Cardiac fibroblast (primary cell): ENCODE measurements at regions not wholly inside any gene's neighbourhood (a gene's known extent, or its start where the extent isn't known, plus 50 kb on each side); places are given as distances from the start of the nearest gene placed in this dataset.
"Not testable (repeated sequence)": the region's sequence is repeated elsewhere in the genome, so short reads cannot be mapped to it uniquely, and the experiment has no call there.

Experiments used
- DNase-seq, 2 donors: peaks; one replicate each; pipeline versions ENCODE4 v3.0.0 to v3.0.0-alpha.2; 2010; ENCODE audit warnings: low read depth in 2 of 2
- H3K4me3 ChIP-seq, 2 donors: replicated peaks in 1 of 2; 1 replicate in 1 of 2; 2 replicates in 1 of 2; pipeline ENCODE4 v1.5.1; 2011; ENCODE audit warnings: low read depth in 2 of 2, low read length in 2 of 2, mild to moderate bottlenecking in 2 of 2, moderate library complexity in 1 of 2
- TF ChIP-seq, protein P1 (sequence below): IDR thresholded peaks from one replicate; pipeline ENCODE4 v1.5.1; 2011; ENCODE audit warnings: low read depth, mild to moderate bottlenecking, low read length, inconsistent platforms

DNA sequence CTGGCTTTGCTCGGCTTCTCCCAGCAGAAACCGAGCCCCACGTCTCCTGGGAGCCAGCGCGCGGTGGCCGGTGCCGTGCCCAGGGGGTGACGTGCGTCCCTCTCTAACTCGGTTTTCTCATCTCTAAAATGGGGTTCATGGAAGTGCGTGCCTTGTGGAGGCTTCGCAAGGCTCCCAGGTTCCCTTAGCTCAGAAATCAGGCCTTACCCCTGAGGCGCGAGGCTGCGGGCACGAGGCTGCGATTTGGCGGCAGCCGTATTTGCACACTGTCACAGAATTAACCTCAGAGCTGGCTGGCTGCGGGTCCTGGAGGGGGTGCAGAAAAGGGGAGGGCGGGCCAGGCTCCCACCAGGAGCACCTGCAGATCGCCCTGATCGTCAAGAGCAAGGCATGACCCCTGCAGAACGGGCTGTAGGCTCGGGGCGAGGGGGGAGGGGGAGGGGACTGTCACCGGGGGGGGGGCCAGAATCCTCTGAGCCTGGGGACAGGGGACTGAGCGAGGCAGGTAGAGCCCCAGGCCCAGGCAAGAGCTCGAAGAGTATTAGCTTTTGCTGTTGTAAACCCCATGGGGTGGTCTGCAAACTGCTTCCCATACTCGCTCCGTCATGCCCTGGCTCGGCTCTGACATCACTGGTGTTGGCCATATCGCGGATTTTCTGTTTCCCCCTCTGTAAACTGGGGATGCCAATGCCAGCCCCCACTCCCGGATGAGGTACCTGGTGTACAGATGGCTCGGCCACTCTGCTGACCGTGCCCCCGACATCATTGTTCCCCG is 62.2 kb downstream of the CCNE1 start:
- no peak for DNase-seq
- H3K4me3 ChIP-seq, result no peak overlapping the region
- TF ChIP-seq, protein P1, sequence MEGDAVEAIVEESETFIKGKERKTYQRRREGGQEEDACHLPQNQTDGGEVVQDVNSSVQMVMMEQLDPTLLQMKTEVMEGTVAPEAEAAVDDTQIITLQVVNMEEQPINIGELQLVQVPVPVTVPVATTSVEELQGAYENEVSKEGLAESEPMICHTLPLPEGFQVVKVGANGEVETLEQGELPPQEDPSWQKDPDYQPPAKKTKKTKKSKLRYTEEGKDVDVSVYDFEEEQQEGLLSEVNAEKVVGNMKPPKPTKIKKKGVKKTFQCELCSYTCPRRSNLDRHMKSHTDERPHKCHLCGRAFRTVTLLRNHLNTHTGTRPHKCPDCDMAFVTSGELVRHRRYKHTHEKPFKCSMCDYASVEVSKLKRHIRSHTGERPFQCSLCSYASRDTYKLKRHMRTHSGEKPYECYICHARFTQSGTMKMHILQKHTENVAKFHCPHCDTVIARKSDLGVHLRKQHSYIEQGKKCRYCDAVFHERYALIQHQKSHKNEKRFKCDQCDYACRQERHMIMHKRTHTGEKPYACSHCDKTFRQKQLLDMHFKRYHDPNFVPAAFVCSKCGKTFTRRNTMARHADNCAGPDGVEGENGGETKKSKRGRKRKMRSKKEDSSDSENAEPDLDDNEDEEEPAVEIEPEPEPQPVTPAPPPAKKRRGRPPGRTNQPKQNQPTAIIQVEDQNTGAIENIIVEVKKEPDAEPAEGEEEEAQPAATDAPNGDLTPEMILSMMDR, result no peak

DNA sequence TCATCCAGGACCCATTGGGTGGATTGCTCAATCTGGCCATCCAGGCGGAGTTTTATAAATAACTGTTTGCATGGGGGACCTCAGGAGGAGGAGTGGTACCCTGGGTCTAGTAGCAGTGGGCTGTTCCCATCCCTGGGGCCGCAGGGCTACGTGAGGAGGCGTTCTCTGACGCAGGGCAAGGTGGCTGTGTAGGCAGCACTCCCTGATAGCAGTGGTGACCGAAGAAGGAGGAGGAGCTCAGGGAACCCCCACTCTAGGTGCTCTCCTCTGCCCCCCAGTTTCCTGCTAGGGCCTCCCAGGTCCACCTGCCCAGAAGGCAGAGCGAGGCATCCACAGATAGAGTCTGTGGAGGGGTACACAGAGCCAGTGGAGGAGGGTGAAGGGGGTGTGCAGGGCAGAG is 64.1 kb downstream of the CCNE1 start:
- TF ChIP-seq, protein P1, result no peak
- DNase-seq, result no peak
- no peak overlapping the region for H3K4me3 ChIP-seq

DNA sequence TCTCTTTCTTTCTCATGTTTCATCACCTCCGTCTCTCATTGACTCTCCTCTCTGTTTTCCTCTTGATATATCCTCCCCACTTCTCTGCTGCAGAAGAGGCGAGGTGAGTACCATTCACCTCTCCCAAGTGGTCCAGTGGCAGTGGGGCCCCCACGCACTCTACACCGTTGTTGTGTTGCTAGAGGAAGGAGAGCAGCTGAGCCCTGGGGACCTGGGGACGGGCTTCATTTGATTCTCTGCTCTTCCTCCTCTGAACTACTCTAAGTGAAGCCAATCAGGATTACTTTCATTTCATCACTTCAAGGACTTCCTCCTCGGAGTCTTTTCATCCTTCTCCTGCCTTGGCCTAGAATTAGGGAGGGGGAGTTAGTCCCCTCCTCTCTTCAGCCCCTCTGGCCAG is 64.6 kb downstream of the CCNE1 start:
- TF ChIP-seq, protein P1, result no peak
- no peak for DNase-seq
- H3K4me3 ChIP-seq, result no peak overlapping the region

DNA sequence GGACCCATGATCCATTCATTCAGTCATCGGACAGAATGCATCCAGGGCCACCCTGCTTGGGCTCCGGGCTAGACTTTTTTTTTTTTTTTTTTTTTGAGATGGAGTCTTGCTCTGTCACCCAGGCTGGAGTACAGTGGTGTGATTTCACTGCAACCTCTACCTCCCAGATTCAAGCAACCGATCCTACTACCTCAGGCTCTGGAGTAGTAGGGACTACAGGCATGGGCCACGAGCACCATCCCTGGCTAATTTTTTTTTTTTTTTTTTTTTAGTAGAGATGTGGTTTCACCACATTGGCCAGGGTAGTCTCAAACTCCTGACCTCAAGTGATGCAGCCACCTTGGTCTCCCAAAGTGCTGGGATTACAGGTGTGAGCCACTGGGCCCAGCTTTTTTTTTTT is 65.1 kb downstream of the CCNE1 start:
- not testable (repeated sequence) for DNase-seq

DNA sequence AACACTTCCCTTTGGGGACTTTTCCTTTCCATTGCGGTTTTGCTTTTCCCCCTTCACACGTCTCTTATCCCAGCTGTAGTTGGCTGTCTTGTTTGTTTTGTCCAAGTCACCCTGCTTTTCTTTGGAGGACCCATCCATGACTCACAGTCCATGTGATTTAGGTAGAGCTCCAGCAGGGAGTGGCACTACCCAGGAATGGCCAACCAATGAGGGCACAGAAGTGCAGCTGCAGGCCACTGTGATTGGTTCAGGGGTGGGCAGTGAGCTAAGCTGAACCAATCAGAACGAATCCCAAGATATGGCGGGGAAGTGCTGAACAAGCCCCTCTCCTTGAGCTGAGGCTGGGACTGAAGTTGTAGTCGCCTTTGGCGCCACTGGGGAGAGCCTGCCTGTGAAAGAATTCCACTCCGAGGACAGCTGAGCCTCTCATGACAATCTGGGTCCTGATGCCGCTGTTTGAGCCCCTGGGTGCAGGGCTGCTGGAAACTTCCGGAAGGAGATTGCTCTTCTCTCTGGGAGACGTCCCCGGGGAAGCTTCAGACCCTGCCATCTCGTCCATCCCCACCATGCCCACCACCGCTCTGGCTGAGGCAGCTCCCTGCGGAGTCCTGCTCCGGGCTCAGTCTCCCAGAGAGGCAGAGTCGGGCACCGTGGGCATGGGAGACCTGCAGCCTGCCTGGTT is 62.9 kb upstream of the URI1 start:
- DNase-seq, result peak; percentile 23 to 43
- H3K4me3 ChIP-seq, result no peak overlapping the region
- TF ChIP-seq, protein P1, result no peak

More for the DNA sequence above, 65.1 kb downstream of the CCNE1 start:
- H3K4me3 ChIP-seq, result not testable (repeated sequence)

DNA sequence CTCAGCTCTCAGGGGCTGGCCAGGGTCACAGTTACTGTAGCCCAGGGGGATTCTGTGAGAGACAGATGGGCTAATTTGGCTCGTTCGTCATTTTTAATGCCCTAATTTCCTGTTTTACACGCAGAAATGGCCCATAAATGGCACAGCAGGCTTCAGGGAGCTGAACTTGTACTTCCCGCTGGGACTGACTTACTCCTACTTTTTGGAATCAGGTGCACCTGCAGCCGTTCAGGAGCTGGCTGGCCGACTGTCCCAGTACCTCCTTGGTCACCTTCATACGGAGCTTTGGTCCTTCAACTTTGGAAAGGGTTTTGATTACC is 62.4 kb upstream of the URI1 start:
- TF ChIP-seq, protein P1, result no peak
- no peak for DNase-seq
- no peak overlapping the region for H3K4me3 ChIP-seq

DNA sequence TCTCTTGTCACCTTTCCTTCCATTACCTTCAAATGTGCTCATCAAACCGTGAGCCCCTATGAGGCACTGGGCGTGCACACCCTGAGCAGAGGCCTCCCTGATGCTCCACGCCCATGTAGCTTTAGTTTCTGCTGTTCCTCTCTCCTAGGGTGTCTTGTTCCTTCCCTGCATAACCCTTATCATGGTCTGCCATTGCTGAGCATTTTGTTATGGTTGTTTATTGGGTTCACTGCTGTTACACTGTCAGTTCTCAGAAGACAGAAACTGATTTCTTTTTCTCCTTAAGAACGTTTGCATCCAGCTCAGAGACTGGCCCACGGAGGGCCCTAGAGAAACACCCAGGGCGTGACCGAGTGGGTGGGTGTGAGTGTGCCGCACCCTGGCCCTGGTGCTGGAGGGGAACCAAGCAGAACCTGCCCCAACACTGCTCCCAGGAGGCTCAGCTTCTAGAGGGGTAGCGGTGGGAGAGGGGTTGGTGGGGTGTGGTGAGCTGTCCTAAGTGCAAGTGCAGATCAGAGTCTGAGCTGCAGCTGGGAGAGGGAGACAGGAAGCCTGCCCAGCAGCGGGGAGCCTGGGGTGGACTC is 61.4 kb upstream of the URI1 start:
- DNase-seq, result no peak
- TF ChIP-seq, protein P1, result no peak
- no peak overlapping the region for H3K4me3 ChIP-seq
